H9 (cell line): ENCODE measurements at regions not wholly inside any gene's neighbourhood (a gene's known extent, or its start where the extent isn't known, plus 50 kb on each side); places are given as distances from the start of the nearest gene placed in this dataset.

Experiments used
- DNase-seq: peaks from one replicate; pipeline ENCODE4 v3.0.0-alpha.2; 2017
- H2AFZ ChIP-seq: one replicate; pipeline ENCODE4 v1.6.1; 2013; ENCODE audit warnings: mild to moderate bottlenecking, low read length, control low read depth, moderate library complexity
- H2AK5ac ChIP-seq: 2 replicates; pipeline ENCODE4 v1.6.1; 2013; ENCODE audit warnings: low read length, control low read depth, mixed read lengths; ENCODE audit not compliant: insufficient read length
- H2BK120ac ChIP-seq: one replicate; pipeline ENCODE4 v1.6.1; 2013; ENCODE audit warnings: low read depth, mild to moderate bottlenecking, low read length, control low read depth, inconsistent platforms; ENCODE audit not compliant: poor library complexity, severe bottlenecking
- H2BK12ac ChIP-seq: 2 replicates; pipeline ENCODE4 v1.6.1; 2013; ENCODE audit warnings: low read length, control low read depth, mixed read lengths, low read depth; ENCODE audit not compliant: insufficient read length
- H2BK15ac ChIP-seq: 2 replicates; pipeline ENCODE4 v1.6.1; 2013; ENCODE audit warnings: low read depth, low read length, control low read depth
- H2BK20ac ChIP-seq: one replicate; pipeline ENCODE4 v1.6.1; 2013; ENCODE audit warnings: low read depth, mild to moderate bottlenecking, low read length, control low read depth, inconsistent platforms; ENCODE audit not compliant: poor library complexity, severe bottlenecking
- H2BK5ac ChIP-seq: 2 replicates; pipeline ENCODE4 v1.6.1; 2013; ENCODE audit warnings: low read length, control low read depth, mixed read lengths; ENCODE audit not compliant: insufficient read length
- H3K14ac ChIP-seq: 2 replicates; pipeline ENCODE4 v1.6.1; 2013; ENCODE audit warnings: low read length, control low read depth; ENCODE audit not compliant: insufficient read depth
- H3K18ac ChIP-seq: 2 replicates; pipeline ENCODE4 v1.6.1; 2013; ENCODE audit warnings: low read depth, mild to moderate bottlenecking, mixed read lengths, low read length, control low read depth; ENCODE audit not compliant: insufficient read length
- H3K23ac ChIP-seq: 2 replicates; pipeline ENCODE4 v1.6.1; 2013; ENCODE audit warnings: low read length, control low read depth, mixed read lengths, low read depth; ENCODE audit not compliant: insufficient read length
- H3K23me2 ChIP-seq: 2 replicates; pipeline ENCODE4 v1.6.1; 2013; ENCODE audit warnings: low read depth, mild to moderate bottlenecking, mixed read lengths, low read length, control low read depth; ENCODE audit not compliant: insufficient read length, poor library complexity, severe bottlenecking
- H3K27ac ChIP-seq: 2 replicates; pipeline ENCODE4 v1.5.1; 2013; ENCODE audit warnings: low read length, control low read depth, mixed read lengths, low read depth; ENCODE audit not compliant: insufficient read length
- H3K27me3 ChIP-seq: 2 replicates; pipeline ENCODE4 v1.6.1; 2013; ENCODE audit warnings: low read length, control low read depth, inconsistent platforms; ENCODE audit not compliant: insufficient read depth
- H3K4ac ChIP-seq: 2 replicates; pipeline ENCODE4 v1.6.1; 2013; ENCODE audit warnings: low read depth, mild to moderate bottlenecking, control low read depth, inconsistent platforms, low read length, moderate library complexity
- H3K4me1 ChIP-seq: 2 replicates; pipeline ENCODE4 v1.6.1; 2013; ENCODE audit warnings: low read length, control low read depth, inconsistent platforms; ENCODE audit not compliant: insufficient read depth
- H3K4me2 ChIP-seq: 2 replicates; pipeline ENCODE4 v1.6.1; 2013; ENCODE audit warnings: low read length, control low read depth, mixed read lengths; ENCODE audit not compliant: insufficient read length, insufficient read depth
- H3K56ac ChIP-seq: 2 replicates; pipeline ENCODE4 v1.6.1; 2013; ENCODE audit warnings: low read depth, mild to moderate bottlenecking, mixed read lengths, low read length, control low read depth; ENCODE audit not compliant: insufficient read length
- H3K79me1 ChIP-seq: 2 replicates; pipeline ENCODE4 v1.6.1; 2013; ENCODE audit warnings: low read depth, mild to moderate bottlenecking, moderate library complexity, low read length, control low read depth, inconsistent platforms; ENCODE audit not compliant: insufficient read depth, poor library complexity, severe bottlenecking
- H3K79me2 ChIP-seq: 2 replicates; pipeline ENCODE4 v1.6.1; 2013; ENCODE audit warnings: low read length, control low read depth, inconsistent platforms; ENCODE audit not compliant: insufficient read depth
- H3K9ac ChIP-seq: 2 replicates; pipeline ENCODE4 v1.6.1; 2013; ENCODE audit warnings: low read length, control low read depth, mixed read lengths; ENCODE audit not compliant: insufficient read length; ENCODE audit errors: extremely low read depth
- H3K9me3 ChIP-seq: one replicate; pipeline ENCODE4 v1.6.1; 2013; ENCODE audit warnings: low read depth, low read length, inconsistent platforms; ENCODE audit not compliant: control insufficient read depth
- H3T11ph ChIP-seq: one replicate; pipeline ENCODE4 v1.6.1; 2013; ENCODE audit warnings: mild to moderate bottlenecking, low read length, control low read depth, inconsistent platforms
- H4K20me1 ChIP-seq: one replicate; pipeline ENCODE4 v1.6.1; 2013; ENCODE audit not compliant: control insufficient read depth, insufficient read length, insufficient read depth
- H4K5ac ChIP-seq: 2 replicates; pipeline ENCODE4 v1.6.1; 2013; ENCODE audit warnings: low read depth, mild to moderate bottlenecking, mixed read lengths, low read length, control low read depth; ENCODE audit not compliant: insufficient read length
- H4K8ac ChIP-seq: replicated peaks from 2 replicates; pipeline ENCODE4 v1.6.1; 2013; ENCODE audit warnings: low read length, control low read depth, mixed read lengths, low read depth; ENCODE audit not compliant: insufficient read length
- H4K91ac ChIP-seq: 2 replicates; pipeline ENCODE4 v1.6.1; 2013; ENCODE audit warnings: low read depth, mild to moderate bottlenecking, moderate library complexity, mixed read lengths, low read length, control low read depth; ENCODE audit not compliant: insufficient read length
- H3K27ac Mint-ChIP-seq, 3 experiments: 2 replicates in 2 of 3; 3 replicates in 1 of 3; pipeline ENCODE4 v1.8.0; 2020 to 2021; ENCODE audit warnings: mixed read lengths in 3 of 3, mild to moderate bottlenecking in 1 of 3, moderate library complexity in 1 of 3
- H3K27me3 Mint-ChIP-seq: 2 replicates; pipeline ENCODE4 v1.8.0; 2021; ENCODE audit warnings: low read depth, mild to moderate bottlenecking, moderate library complexity, mixed read lengths
- H3K36me3 Mint-ChIP-seq, 3 experiments: 2 replicates in 2 of 3; 3 replicates in 1 of 3; pipeline ENCODE4 v1.8.0; 2020 to 2021; ENCODE audit warnings: low read depth in 3 of 3, mixed read lengths in 3 of 3; ENCODE audit not compliant: insufficient read depth in 1 of 3
- H3K4me1 Mint-ChIP-seq, 2 experiments: 2 replicates each; pipeline ENCODE4 v1.8.0; 2020; ENCODE audit warnings: mixed read lengths in 2 of 2
- H3K4me3 Mint-ChIP-seq, 2 experiments: 2 replicates in 1 of 2; 3 replicates in 1 of 2; pipeline ENCODE4 v1.8.0; 2020 to 2021; ENCODE audit warnings: mild to moderate bottlenecking in 2 of 2, mixed read lengths in 2 of 2, moderate library complexity in 1 of 2
- H3K9me3 Mint-ChIP-seq, 2 experiments: 2 replicates in 1 of 2; 3 replicates in 1 of 2; pipeline ENCODE4 v1.8.0; 2020; ENCODE audit warnings: mild to moderate bottlenecking in 2 of 2, mixed read lengths in 2 of 2, moderate library complexity in 1 of 2
- WGBS: extraction: QIAGEN DNeasy Blood & Tissue Kit; methylation state at CpG from one replicate; pipeline ENCODE4 v1.1.7; 2013; ENCODE audit warnings: missing lambda C conversion rate, low lambda C conversion rate, mixed read lengths; ENCODE audit not compliant: insufficient read length; ENCODE audit errors: extremely low coverage; 5-methylcytosine and 5-hydroxymethylcytosine counted together
- TF ChIP-seq, protein P1 (sequence below): fragments of 200-600 bp; sonication (generic); conservative IDR thresholded peaks from 3 replicates; pipeline ENCODE4 v1.8.0; 2021; ENCODE audit warnings: antibody characterized with exemption, mild to moderate bottlenecking

DNA sequence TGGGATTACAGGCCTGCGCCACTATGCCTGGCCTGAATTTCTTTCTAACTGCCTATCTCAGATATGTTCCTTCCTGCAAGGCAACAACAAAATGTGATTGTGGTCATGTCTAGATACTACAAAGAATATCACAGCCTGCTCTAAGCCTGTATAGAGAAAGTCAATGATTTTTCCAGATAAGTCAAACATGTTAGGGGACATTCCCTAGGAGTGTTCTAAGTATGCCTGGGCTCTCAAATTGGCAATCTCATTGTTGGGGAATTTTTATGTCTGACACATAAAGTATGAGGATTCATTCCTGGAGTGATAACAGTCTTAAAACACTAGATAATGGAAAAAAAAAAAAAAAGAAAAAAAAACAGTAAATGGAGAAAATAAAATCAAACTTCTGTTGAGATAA, 406.1 kb downstream of the GATA3 start:
- Histone ChIP-seq H2BK12ac (no peak overlapping the region), H3K23me2 (no peaks in the 10 kb centered on the region)
- H3K27ac Mint-ChIP-seq = no peak overlapping the region

More for the DNA sequence above, 406.1 kb downstream of the GATA3 start:
- Histone ChIP-seq H2AFZ (no peak overlapping the region), H2BK5ac (no peak overlapping the region), H4K20me1 (no peaks in the 10 kb centered on the region), H3K79me2 (no peaks in the 10 kb centered on the region), H3K4me1 (no peaks in the 10 kb centered on the region), H4K91ac (no peak overlapping the region), H4K8ac (no peak overlapping the region), H3K56ac (no peak overlapping the region), H2BK15ac (no peak overlapping the region), H3K27ac (no peak overlapping the region), H3K27me3 (no peaks in the 10 kb centered on the region), H4K5ac (no peak overlapping the region), H3T11ph (no peak overlapping the region), H2BK20ac (peak overlapping the region; percentile 75), H3K18ac (no peak overlapping the region), H3K9me3 (no peaks in the 10 kb centered on the region), H3K4me2 (no peak overlapping the region), H2BK120ac (no peak overlapping the region), H3K14ac (no peak overlapping the region), H3K4ac (no peak overlapping the region), H3K23ac (no peak overlapping the region), H2AK5ac (no peak overlapping the region), H3K79me1 (no peaks in the 10 kb centered on the region), H3K9ac (no peak overlapping the region)
- Mint-ChIP-seq H3K4me3 (no peak overlapping the region), H3K9me3 (peaks cover 10 to 13% of the 10 kb centered on the region in 2 experiments), H3K36me3 (no peaks in the 10 kb centered on the region; a peak in 2 of 7 replicates), H3K4me1 (no peaks in the 10 kb centered on the region), H3K27me3 (peaks cover 16% of the 10 kb centered on the region)
- DNase-seq = no peak
- TF ChIP-seq, protein P1, sequence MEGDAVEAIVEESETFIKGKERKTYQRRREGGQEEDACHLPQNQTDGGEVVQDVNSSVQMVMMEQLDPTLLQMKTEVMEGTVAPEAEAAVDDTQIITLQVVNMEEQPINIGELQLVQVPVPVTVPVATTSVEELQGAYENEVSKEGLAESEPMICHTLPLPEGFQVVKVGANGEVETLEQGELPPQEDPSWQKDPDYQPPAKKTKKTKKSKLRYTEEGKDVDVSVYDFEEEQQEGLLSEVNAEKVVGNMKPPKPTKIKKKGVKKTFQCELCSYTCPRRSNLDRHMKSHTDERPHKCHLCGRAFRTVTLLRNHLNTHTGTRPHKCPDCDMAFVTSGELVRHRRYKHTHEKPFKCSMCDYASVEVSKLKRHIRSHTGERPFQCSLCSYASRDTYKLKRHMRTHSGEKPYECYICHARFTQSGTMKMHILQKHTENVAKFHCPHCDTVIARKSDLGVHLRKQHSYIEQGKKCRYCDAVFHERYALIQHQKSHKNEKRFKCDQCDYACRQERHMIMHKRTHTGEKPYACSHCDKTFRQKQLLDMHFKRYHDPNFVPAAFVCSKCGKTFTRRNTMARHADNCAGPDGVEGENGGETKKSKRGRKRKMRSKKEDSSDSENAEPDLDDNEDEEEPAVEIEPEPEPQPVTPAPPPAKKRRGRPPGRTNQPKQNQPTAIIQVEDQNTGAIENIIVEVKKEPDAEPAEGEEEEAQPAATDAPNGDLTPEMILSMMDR = no peak
- WGBS = no CpG with 5 or more reads among the region's 1 CpG
